GM23248 (cell line): ENCODE measurements at regions not wholly inside any gene's neighbourhood (a gene's known extent, or its start where the extent isn't known, plus 50 kb on each side); places are given as distances from the start of the nearest gene placed in this dataset.

Experiments
- EZH2 ChIP-seq: fragments of 200-600 bp; sonication (generic); IDR thresholded peaks from 2 replicates; pipeline ENCODE4 v1.6.1; 2018; ENCODE audit warnings: antibody characterized with exemption, mild to moderate bottlenecking; ENCODE audit not compliant: insufficient read depth, poor library complexity, severe bottlenecking
- EZH2phosphoT487 ChIP-seq: fragments of 200-600 bp; sonication (generic); IDR thresholded peaks from 2 replicates; pipeline ENCODE4 v1.6.1; 2018; ENCODE audit warnings: antibody characterized with exemption, moderate library complexity, mild to moderate bottlenecking, low read depth; ENCODE audit not compliant: insufficient read depth

GRCh38 chr2:64322433-64322832 lies 131.5 kb upstream of the LGALSL start:
- no peak for TF ChIP-seq EZH2phosphoT487
- no peak for TF ChIP-seq EZH2
